Left renal pelvis (tissue), 4 donors: ENCODE measurements at regions not wholly inside any gene's neighbourhood (a gene's known extent, or its start where the extent isn't known, plus 50 kb on each side); places are given as distances from the start of the nearest gene placed in this dataset.

Source experiments
- DNase-seq, 4 donors: peaks; one replicate each; pipeline ENCODE4 v3.0.0-alpha.2; 2013; ENCODE audit warnings: low read depth in 4 of 4, low spot score in 3 of 4

DNA sequence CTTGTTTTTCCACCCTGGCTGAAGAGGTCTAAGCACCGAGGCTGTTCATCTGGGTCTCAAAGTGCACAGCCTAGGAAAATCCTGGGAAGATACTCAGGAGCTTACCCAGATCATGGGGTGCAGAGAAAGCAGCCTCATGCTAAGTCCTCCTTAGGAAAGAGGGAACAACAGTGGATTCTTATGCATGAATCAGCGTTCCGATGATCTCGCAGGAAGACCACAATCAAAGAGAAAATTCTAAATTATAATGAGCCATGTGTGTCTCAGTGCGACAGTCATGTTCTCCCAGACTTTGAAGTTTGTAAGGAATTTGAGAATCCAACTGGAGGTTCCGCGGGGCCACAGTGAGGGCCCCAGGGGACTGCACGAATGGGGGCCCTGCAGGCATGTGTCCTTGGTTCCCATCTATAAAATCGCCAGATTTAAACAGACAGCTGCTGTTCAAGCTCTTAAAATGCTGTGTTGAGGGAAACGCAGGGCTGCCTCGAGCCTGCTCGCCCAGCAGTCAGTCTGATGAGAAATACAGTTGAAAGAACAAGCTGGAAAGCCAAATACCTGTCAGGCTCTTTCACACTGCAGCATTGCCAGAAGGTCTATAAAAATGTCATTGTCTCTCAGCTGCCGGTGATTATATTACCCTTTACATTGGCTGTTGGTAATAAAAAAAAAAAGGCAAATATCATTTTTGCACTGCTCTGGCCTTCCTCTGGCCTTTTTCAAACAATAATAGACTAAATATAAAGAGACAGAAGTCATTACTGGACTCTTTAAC, 152.1 kb downstream of the PMP22 start:
- no peak for DNase-seq

DNA sequence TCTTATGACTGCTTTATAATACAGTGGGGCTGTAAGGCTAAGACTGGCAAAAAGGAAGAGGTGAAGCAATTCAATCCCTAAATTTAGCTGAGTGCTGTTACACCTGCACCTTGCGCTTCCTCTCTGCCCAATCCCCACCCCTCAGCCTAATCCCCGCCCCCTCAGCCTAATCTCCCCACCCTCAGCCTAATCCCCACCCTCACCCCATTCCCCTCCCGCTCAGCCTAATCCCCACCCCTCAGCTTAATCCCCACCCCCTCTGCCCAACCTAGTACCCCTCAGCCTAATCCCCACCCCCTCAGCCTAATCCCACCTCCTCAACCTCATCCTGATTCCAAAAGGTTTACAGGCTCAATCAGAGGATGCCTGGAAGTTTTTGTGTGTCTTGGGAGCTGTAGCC, 155.5 kb downstream of the PMP22 start:
- DNase-seq, result no peak

- DNase-seq, result no peak
These were observed 156.1 kb downstream of the PMP22 start for GRCh38 chr17:15108992-15109391.

GRCh38 chr17:15106540-15106939, 158.6 kb downstream of the PMP22 start:
- DNase-seq, result no peak

DNA sequence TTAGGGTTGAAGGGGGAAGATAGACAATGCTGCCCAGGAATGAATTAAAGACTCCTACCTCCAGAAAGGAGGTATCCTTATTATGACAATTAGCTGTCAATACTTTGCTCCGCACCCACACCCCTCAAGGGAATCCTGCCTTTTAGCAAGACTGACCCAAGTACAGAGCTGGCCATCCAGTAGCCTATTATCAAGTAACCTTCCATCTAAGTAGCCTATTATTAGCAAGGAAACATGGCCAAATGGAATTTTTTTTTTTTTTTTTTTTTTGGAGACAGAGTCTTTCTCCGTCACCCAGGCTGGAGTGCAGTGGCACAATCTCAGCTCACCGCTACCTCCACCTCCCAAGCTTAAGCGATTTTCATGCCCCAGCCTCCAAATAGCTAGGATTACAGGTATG, 161.3 kb downstream of the PMP22 start:
- DNase-seq, result no peak

GRCh38 chr17:15101175-15101574, 164.0 kb downstream of the PMP22 start:
- DNase-seq, result no peak

DNA sequence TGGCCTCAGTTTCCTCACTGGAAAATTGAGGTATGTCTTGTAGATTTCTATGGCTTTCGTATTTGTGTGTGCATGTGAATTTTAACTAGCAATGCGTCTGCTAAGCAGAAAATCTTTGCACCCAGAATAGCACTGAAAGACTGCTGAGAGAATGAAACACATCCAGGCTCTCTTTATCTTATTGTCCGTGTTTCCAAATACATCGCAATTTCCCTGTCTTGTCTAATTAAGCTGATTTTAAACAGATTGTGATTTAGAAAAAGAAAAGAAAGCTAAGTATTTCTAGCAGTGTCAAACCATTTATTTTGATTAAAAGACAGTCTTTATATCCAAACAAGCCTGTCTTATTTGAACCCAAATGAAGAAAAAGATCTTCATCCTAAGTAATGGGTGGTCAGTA, 168.6 kb downstream of the PMP22 start:
- DNase-seq, result no peak

GRCh38 chr17:15095935-15096334, 169.2 kb downstream of the PMP22 start:
- DNase-seq, result no peak

DNA sequence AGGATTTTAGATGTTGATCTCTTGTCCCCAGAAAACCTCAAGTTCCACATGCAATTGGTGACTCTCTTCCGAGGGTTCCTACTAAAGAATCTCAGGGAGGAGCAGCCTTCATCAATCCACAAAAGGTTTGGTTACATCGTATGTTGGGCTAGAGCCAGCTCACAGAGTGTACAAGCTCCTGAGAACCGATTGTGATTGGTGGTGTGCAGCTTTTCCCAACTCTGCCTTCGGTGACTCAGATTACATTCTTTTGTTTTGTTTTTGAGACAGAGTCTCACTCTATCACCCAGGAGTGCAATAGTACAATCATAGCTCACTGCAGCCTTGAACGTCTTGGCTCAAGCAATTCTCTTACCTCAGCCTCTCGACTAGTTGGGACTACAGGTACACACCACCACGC, 172.4 kb downstream of the PMP22 start:
- DNase-seq, result no peak

DNA sequence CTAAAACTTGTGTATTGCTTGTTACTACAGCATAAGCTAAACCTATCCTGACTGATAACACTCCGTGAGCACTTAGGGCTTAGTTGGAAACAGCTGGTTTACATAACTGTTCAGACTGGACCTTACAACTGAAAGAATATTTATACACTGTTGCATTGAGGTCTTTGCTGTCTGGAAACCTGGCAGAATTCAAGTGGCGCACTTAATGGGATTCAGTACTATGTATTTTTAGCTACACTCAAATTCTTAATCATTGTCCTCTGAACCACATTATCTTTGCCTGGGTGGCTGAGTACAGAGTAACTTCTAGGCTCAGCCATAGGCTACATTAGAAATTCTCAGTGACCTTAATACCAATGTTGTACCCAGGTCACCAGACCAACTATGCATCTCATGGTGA, 172.9 kb downstream of the PMP22 start:
- DNase-seq, result no peak

DNA sequence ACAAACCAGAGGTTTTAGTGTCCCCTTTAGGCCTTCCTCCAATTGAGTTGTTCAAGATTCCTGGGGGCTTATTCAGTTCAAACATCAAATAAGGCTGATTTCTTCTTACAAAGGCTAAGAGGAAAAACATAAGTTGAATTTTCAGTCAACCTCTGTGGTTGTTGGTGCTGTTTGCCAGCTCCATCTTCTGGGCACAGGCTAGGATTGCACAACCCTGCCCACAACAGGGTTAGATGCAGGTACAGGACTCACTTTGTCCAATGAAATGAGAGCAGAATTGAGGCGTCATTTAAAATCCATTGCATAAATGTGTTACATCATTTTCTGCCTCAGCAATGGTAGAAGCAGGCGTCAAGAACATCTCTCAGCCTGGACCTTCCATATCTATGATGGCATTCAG, 173.3 kb downstream of the PMP22 start:
- no peak for DNase-seq

DNA sequence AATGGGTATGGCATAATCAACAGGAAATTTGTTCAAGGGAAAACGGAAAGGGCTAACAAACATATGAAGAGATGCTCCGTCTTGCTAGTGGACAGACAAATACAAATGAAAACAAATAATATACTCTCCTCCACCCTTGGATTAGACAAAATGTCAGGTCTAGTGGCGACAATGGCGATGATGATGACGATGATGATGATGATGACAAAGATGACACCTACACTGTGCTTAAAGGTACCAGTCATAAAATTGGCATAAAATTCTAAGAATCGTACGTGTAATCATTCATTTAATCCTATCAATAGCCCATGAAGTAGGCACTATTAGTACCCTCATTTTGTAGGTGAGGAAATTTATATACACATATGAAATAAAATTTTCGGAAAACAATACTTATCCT, 174.6 kb downstream of the PMP22 start:
- DNase-seq, result no peak

GRCh38 chr17:15087946-15088345, 177.2 kb downstream of the PMP22 start:
- DNase-seq, result no peak

DNA sequence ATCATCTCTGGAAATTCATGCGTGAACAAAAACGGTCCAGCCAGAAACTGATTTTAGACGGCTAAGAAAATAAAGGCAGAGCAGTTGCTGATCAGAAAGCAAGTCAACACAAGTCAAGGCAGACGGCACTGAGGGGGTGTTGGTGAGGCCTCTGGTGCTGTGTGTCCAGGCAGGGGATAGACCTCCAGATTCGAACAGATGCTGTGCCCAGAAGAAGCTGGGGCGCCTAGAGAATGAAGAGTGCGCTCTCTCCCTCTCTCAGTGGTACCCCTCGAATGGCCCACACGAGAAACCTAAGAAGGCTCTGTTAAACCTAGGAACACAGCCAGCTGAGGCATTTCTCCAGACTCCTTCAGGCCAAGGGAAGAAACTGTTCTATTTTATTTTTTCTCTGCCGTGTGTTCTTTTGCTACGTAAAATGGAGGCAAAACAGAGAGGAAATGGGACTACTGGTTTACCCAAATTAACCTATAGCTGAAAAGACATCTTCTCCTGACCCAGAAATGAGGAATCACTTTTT, 178.3 kb downstream of the PMP22 start:
- DNase-seq, result no peak

- DNase-seq, result no peak
These were observed 179.0 kb downstream of the PMP22 start for GRCh38 chr17:15085890-15086677.

GRCh38 chr17:15083225-15083624, 181.9 kb downstream of the PMP22 start:
- no peak for DNase-seq

DNA sequence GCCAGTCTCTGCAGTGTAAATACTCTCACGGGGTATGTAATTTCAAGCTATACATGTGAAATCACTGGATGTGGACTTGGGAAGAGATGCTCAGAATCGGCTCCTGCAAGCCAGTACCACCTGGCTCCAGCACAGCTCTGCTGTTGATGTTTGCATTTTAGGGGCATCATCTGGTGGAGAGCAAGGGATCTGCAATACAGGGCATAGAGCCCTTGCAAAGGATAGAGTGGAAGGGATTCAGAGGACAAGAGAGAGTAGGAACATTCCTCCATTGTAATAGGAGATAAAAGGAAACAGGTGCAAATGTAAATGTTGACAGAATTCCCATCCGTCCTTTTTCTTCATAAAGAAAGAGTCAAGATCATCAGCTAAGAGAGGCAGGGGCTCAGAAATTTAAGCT, 184.1 kb downstream of the PMP22 start:
- no peak for DNase-seq

DNA sequence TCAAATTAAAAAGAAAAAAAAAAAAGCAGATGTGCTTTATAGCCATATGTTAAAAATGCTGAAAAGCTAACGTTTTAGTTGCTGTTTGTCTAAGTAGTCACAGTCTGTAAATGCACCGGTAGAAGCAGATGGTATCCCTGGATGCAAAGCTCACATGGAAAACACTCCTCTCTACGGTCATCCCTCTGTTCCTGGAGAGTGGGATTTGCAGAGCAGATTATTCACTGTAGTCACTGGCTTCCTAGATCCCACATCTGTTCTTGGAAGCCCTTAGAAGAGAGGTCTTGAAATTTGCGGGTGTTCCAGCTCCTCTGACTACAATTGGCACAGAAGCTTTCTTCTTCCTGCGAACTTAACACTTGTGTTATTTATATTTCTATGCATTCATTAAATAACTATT, 186.6 kb downstream of the PMP22 start:
- no peak for DNase-seq

- DNase-seq, result no peak
These were observed 188.0 kb downstream of the PMP22 start for GRCh38 chr17:15076991-15077663.

DNA sequence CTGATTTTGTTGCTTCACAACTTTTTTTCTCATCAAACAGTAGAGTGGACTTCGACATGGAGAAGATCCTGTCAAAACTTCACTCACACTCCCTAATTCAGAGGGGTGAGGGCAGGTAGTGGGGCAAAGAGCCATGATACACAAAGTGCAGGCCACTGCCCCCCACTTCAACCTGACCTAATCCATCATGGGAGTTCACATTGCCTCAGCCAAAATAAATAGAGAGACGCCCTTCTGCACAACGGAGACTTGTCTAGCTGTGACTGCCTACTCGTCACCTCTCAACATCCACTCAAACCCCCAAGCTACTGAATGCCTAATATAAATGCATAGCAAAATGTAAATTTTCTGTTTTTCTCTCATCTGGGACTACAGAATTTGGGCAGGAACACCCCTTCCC, 213.2 kb downstream of the PMP22 start:
- no peak for DNase-seq

DNA sequence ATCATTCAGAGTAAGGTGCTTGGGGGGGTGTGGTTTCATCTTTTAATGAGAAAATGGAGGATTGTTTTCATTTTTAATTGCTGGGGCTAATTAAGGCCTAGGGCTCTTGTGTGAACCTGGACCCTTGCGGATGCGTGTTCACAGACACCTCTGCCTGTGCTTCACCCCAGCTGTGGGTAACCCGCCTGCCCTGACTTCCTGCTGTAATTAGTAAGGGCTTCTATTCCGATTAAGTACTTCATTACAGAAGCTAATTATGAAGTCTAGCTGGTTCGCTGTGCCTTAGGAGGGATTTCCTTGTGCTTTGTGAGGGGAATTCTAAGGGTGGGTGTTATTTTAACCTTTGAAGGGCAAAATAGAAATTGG, 215.3 kb downstream of the PMP22 start:
- DNase-seq, result no peak
